ELF-1 (cell line): ENCODE measurements at regions not wholly inside any gene's neighbourhood (a gene's known extent, or its start where the extent isn't known, plus 50 kb on each side); places are given as distances from the start of the nearest gene placed in this dataset.
A peak's percentile ranks its signal among the peaks of the same experiment; 100 is the strongest.

Experiments
- DNase-seq: peaks from one replicate; pipeline ENCODE4 v3.0.0-alpha.2; 2016; ENCODE audit warnings: low read depth, low spot score

GRCh38 chr3:68163968-68164367 lies 509.6 kb upstream of the SUCLG2 start:
- DNase-seq: no peak

DNA sequence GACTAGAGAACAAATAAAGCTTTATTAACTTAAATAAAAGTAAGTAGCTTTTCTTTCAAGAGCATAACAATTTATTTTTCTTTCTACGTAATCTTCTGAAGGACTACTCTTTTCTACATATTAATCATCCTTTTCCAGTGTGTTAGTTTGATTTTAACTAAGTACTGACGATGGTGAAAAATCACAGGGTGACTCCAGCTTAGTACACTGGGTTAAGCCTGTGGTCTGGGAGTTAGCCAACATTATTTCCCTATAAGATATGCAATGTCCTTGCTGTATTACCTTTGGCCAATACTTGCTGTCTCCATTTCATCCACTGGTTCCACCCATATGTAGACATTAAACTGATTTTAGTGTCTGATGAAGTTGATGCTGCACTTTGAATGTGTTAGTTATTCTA lies 508.6 kb upstream of the SUCLG2 start:
- no peak for DNase-seq

DNA sequence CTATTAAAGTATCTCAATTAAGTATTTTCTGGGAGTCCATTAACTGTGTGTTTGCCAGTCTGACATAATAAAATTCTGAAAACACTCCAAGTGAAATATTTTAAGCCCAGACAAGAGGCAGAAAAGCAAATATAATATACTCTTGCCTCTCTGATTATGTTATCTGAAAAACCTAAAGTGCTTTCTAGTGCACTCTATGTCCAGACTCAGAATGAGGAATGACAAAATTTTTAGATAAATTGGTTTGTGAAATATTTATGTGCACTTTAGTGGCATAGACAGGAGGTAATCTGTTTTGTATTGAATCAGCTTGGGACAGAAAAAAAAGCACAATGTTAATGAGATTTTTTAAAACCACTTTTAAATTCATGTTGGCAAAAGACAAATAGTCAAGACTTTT lies 508.2 kb upstream of the SUCLG2 start:
- no peak for DNase-seq

GRCh38 chr3:68151359-68151758 lies 496.9 kb upstream of the SUCLG2 start:
- DNase-seq: no peak

DNA sequence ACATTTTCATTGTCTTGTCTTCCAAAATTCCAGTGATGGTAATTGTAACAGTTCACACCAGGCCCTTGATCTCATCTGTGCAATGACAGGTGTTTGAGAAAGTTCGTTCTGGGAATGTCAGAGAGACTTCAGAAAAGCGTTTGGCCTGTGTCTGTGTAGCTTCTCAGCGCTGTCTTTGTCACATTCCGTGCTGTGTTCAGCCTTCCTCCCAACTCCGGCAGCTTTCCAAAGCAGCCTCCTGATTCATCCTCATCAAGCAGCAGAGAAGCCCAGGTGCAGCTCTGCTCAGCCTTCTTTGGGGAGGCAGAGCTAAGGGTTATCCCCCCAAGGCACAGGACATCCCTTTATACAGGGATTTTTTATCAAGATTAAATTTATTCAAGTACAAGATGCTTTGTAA lies 494.0 kb upstream of the SUCLG2 start:
- DNase-seq: no peak

DNA sequence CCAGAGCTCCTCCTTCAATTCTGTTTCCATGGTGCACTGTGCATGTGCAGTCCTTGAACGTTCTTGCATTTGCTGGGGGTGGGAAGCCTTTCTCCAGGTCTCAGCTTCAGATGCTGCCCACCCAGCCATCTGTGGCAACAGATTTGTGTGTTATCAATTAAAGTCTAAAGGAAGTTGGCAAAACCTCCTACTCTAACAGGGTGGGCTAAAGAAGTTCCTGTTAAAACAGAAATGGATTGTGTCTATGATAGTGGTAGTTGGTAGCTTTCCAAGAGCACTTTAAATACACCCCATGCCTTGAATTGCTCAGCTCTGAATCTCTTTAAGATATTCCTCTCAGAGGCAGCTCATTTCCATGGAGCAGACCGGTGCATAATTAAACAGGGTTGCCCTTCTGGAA lies 488.0 kb upstream of the SUCLG2 start:
- DNase-seq: no peak

DNA sequence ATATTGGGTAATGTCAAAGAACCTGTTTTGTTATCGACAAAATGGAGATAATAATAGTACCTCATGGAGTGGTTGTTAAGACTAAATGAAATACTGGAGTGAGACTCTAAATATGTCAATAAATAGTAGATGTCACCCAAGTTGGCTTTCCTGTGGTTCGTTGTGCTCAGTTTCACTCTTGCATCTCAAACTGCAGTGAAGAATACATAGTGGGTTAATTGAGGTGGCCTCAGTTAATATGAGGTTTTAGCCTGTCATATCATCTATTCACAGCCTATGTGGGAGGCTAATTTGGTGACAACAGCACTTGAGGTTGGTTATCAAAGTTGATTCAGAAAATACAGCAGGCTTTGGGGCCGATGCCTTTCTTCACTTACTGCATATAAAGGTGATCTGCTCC lies 485.5 kb upstream of the SUCLG2 start:
- no peak for DNase-seq

GRCh38 chr3:68136411-68136810 lies 482.0 kb upstream of the SUCLG2 start:
- no peak for DNase-seq

- no peak for DNase-seq
Observed at GRCh38 chr3:68135067-68135466, 480.7 kb upstream of the SUCLG2 start.

DNA sequence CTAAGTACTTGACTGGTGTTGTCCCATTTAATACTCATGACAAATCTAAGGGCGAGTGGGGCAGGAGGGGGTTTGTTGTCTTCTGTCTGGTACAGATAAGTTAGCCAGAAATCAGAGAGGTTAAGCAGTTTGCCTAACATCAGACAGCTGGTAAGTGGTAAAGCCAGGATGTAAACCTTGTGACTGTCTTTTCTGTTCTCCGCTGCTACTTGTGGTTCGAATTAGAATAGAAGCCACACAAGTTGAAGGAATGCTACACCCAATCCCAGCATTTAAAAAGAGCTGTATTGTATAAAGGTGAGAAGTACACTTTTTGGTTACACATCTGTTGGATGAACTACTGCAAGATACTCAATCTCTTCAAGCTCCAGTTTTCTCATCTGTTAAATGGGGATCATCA lies 474.7 kb upstream of the SUCLG2 start:
- no peak for DNase-seq

DNA sequence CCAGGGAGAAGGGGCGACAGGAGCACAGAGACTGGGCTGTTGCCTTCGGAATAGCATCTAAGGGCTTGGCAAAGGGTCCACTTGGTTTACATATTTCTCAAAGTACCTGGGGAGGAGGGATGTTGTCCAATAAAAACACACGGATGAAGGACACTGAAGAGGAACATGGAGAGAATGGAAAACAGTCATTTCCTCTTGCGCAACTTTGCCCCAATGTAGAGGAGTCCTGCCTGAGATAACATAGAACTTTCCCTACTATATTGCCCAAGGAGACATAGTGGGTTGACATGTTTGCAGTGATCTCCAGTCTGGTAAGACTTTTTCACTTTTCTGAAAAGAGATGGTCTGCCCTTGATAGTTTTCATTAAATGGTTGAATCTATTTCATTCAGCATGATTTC lies 468.8 kb upstream of the SUCLG2 start:
- no peak for DNase-seq

DNA sequence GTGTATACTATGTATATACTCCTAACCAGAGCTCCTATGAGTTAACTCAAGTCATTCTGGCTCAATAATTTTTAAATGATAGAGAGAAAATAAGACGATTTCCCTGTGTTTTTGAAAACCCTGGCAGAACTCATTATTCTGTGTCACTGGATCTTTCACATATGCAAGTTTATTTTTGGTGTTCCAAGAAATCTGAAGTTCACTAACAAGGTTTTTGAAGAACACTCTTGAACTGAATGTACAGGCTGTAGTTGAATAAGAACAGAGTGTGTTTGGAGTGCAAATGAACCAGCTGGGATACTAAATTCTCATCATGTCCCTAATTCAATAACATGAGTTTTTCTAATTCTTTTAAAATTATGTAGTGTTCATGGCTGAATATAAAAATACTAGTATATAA lies 466.9 kb upstream of the SUCLG2 start:
- DNase-seq: no peak

DNA sequence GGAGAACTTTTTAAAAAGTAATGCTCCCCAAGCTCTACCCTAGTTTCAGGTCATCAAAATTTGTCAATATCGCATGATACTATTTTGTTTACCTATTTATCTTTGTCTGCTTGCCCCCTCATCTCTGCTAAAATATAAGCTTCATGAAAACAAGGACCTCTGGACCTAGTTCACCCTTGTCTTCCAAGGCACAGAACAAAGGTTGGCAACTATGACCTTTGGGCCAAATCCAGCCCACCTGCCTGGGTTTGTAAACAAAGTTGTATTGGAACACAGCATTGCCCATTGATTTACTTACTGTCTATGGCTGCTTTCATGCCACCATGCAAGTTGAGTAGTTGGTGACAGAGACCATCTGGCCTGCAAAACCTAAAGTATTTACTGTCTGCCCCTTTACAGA lies 462.2 kb upstream of the SUCLG2 start:
- no peak for DNase-seq

GRCh38 chr3:68103811-68104210 lies 449.4 kb upstream of the SUCLG2 start:
- DNase-seq: no peak

DNA sequence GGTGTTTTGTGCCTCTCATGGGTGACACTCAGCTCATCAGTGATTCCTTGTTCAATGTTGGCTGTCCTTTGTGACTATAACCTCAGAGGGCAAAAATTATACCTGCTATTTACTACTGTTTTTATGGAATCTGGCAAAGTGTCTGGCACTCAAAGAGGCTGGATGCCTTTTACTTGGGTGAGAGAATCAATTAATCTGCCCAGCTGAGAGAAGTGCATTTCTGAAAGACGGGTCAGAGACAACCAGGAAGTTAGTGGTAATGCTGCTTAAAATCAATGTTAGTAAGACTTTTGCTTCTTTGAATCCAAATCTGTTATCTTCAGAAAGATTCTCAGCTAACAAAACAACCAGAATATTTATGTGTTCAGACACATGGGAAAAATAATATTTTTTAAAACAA lies 436.2 kb upstream of the SUCLG2 start:
- DNase-seq: no peak

DNA sequence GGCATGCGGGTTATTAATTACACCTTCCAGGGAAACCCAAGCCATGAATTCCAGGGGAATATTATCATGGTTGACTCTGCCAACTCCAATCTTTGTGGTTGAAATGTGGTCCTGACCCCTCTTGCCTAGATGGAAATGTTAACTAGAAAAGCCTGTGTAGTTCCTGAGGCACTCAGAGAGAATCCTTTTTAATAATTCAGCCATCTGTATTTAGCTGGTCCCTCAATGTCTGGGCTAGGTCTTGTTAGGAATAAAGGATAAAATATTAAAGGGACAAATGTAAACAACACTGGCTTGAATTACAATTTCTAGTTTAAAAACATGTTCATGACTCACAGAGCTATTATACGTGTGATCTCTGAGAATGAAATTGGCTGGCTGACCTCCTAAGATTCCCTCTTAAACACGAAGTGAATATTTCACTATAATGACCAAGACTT lies 435.2 kb upstream of the SUCLG2 start:
- DNase-seq: no peak

DNA sequence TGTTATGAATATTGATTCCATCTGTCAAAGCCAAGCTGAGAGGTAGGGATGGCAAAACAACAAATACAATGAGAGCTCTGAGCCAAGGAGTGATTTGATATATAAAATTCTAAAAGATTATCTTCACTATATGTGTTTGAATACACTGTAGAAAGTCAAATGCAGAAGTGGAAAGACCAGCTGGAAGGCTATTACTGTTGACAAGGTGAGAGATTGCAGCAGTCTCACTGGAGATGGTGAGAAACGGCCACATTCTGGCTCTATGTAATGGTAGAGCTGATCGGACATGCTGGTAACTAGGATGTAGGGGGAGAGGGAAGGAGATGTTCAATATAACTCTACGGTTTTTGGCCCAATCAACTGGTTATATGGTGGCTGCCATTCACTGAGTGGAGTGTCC lies 434.2 kb upstream of the SUCLG2 start:
- no peak for DNase-seq

DNA sequence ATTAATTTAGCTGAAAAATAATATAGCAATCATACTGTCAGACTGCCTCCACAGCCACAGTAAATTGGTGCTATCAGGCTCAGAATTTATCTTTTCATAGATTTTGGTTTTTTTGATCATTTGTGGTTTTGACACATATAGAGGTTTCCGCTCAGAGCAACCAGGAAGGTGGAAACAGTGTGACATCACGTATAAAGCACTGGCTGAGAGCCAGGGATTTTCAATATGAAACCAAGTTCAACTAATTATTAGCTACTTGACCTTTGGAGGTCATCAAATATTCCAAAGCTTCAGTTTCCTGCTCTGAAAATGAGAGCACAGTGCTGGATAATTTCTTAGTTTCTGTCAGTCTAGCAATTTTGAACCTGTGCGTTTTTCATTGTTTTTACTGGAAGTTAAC lies 433.8 kb upstream of the SUCLG2 start:
- no peak for DNase-seq

DNA sequence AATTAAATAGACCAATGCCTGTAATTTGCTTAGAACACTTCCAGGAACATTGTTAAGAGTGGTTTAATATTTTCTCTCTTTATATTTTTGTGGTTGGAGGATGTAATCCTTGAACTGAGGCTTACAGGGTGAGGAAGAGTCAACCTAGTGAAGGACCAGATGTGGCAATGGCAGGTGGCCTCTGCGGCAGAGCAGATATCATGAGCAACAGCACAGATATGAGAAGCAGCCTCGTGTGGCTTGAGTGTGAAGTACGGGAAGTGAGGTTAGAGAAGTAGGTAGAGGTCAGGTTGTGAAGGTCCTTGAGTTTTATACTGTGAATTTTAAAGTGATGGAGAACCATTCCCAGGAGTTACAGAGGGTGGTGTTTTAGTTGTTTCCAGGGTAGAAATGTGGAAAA lies 417.6 kb upstream of the SUCLG2 start:
- DNase-seq: no peak

GRCh38 chr3:68070186-68070585 lies 415.8 kb upstream of the SUCLG2 start:
- no peak for DNase-seq

DNA sequence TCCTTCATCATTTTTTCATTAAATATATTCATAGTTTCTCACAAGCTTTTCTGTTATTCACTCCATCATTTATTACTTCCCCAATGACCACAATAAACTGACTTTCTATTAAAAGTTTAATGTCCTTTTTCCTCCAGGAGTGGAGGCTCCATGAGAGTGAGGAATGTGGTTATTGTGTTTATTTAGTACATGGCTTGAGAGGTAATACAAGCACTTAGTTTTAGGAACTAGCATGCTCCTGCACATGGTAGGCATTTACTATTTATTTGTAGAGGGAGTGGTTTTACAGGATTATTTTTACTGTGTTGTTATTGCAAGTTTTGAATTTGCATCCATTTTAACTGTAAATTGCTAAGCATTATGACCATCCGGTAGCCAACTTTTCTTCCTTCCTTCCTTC lies 412.9 kb upstream of the SUCLG2 start:
- no peak for DNase-seq

GRCh38 chr3:68062926-68063325 lies 408.5 kb upstream of the SUCLG2 start:
- DNase-seq: no peak

GRCh38 chr3:68060910-68061309 lies 406.5 kb upstream of the SUCLG2 start:
- no peak for DNase-seq

GRCh38 chr3:68060191-68060590 lies 405.8 kb upstream of the SUCLG2 start:
- peak; percentile 2 for DNase-seq

DNA sequence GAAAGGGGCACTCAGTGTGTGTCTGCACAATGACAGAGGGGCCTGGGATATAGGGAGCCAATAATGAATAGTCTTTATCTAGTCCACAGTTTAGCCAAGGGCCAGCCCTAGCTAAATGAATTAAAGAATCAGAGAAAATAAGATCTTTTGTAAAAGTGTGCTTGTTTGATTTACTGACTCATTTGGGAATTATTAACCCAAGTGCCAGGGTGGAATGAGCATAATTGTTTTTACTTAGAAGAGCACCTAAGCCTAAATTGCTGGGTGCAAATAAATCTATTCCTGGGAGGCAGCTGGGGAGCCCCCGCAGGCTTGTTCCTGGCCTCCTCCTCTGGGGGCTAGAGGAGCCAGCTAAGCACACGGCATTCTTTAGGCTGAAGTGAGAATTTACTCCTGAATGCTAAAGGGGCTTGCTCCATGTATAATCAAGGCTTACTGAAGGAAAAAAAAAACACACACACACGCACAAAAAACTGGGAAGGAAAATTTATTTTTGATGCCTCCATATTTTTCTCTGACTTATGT lies 405.3 kb upstream of the SUCLG2 start:
- no peak for DNase-seq
